ENCODE measurements at regions not wholly inside any gene's neighbourhood (a gene's known extent, or its start where the extent isn't known, plus 50 kb on each side); places are given as distances from the start of the nearest gene placed in this dataset.

DNA sequence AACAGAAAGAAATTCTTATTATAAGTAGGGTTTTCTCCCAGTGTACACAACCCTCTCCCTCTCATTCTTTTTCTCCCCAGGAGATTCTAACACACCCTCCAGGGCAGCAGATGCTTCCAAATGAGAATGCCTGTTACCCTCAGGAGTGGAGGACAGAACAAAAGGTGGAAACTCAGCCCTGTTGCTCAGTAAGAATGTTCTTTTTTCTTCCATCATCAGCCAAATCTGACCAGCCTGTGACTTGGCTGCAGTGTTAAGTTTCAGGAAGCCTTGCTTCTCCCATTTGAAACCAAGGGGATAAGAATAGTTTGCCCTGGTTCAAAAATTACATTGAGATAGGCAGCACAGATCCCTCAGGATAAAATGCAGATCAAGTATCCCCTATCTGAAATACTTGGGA is 77.5 kb upstream of the EEPD1 start:
- no peak for DNase-seq

- DNase-seq: no peak
Measured at GRCh38 chr7:36076074-36076473, 77.0 kb upstream of the EEPD1 start.

DNA sequence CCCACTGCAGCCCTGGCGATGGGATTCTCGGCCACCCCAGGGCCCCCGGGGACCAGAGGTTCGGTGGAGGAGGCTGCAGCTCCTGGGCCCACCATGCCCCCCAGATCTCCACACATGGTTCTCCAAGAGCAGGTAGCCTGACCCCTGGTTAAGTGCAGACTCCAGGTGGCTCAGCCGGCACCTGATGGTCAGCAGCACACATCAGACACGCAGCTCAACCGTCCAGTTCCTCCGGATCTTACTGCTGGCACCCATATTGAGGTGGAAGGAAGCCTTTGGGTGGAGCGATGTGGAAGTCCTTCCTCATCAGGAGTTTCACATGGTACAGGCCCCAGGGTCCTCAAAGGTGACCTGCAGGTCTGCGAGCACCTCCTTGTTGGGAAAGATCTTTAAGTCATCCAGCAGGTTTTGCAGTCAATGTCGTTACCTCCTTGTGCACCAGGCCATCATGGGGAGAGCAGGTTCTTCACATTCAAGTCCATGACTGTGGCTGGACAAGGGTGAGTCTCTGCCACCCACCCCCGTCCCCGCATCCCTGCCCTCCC is 74.2 kb upstream of the EEPD1 start:
- DNase-seq: no peak

DNA sequence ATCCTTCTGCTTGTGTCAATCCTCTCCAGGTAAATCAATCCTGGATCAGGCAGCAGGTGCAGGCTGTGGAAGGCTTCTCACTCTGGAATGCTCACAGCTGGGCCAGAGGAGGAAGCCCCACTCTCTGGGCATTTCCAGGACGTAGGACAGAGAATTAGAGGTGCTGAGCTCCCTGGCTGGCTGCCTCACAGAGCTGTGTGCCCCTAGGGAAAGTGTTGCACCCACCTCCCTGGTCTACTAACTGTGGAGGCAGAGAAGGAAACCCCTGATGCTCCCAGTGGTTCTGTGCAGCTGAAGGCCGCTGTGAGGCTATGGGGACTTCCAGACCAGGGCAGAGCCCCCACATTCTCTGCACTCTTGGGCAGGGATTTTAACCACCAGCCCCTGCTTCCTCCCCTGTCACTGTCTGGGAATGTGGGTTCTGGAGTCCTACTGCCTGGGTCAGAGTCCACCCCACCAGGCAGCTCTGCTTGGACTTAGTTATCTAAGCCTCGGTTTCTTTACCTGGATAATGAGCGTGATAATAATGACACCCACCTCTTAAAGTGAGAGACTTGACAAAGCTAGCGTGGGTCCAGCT is 73.5 kb upstream of the EEPD1 start:
- no peak for DNase-seq

GRCh38 chr7:36080843-36081242 is 72.2 kb upstream of the EEPD1 start:
- DNase-seq: no peak

GRCh38 chr7:36082216-36082615 is 70.8 kb upstream of the EEPD1 start:
- DNase-seq: no peak

DNA sequence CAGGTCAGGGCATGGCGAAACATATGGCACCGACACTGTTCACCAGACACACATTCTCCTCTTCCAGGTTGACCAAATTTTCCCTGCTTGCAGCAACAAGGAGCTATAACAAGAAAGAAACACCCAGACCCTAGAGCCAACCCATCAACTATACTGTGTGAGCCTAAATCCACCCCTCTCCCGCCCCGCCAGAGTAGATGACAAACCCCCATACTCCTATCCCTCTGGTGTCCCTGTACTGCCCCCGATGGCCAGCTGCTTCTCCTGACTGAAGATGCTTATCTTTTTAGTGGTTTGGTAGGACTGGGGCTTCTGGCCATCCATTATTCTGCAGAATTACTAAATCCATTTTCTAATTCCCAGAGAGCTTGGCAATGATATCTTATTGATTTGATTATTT is 70.1 kb upstream of the EEPD1 start:
- DNase-seq: no peak

GRCh38 chr7:36083626-36084380 is 69.3 kb upstream of the EEPD1 start:
- no peak for DNase-seq

- peak; percentile 3 for DNase-seq
Measured at GRCh38 chr7:36084485-36085091, 68.5 kb upstream of the EEPD1 start.

- DNase-seq: no peak
Measured at GRCh38 chr7:36085096-36085495, 68.0 kb upstream of the EEPD1 start.

- DNase-seq: no peak
Measured at GRCh38 chr7:36086571-36086970, 66.5 kb upstream of the EEPD1 start.

- no peak for DNase-seq
Measured at GRCh38 chr7:36088553-36088952, 64.5 kb upstream of the EEPD1 start.

DNA sequence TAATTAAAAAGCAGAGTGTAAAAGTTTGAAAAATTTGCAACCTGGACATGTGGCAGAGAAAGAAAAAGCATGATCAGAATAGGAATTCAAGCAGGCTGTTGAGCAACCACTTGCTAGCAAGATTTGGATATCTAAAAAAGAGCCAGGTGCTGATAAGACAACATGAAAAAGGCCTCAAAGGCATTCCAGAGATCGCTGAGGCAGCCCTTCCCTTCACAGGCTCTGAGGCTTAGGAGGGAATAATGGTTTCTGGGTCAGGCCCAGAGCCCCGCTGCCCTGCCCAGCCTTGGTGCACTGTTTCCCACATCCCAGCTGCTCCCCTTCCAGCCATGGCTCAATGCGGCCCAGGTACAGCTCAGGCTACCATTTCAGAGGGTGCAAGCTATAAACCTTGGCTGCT is 64.1 kb upstream of the EEPD1 start:
- no peak for DNase-seq

GRCh38 chr7:36090976-36091873 is 61.8 kb upstream of the EEPD1 start:
- DNase-seq: no peak

DNA sequence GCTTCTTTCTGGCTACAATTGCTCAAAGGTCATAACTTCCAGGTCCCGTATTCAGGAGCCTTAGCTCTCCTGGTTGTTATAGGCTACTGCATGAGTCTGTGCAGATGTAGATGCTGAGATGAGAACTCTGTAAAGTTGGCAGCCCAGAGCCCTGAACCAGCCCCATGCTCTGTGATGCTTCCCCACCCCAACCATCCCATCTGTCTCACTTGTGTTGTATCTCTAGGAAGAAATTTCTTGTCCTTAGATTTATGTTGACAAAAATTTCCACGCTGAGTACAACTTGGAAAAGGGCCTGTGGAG is 61.2 kb upstream of the EEPD1 start:
- DNase-seq: no peak

GRCh38 chr7:36092221-36092771 is 60.8 kb upstream of the EEPD1 start:
- DNase-seq: no peak

DNA sequence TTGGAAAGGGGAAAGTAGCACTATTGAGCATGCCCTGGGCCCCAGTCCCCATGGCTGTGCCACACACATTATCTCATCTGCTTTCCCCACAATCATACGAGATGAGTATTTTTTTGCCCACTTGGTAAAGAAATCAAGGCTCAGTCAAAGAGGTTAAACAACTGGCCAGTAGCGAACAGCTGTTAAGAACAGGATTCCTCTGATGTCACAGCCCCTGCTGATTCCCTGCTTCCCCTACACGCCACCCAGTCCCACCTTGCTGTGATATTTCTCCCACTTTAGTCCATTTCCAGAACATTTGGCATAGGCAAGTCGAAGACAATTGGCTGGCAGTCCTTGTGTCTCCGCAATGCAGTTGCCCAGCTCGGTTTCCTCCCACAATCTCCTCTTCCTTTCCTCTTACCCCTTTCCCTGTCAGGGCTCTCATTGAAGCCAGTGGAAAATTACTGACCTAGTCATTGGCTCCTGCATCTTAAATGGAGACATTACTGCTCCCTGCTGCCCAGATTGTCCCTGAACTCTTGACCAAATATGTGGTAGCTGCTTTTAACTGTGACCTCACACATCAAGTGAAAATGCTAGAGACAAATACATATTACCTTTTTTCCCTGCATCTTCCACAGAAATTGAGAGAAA is 56.5 kb upstream of the EEPD1 start:
- DNase-seq: no peak

- no peak for DNase-seq
Measured at GRCh38 chr7:36098096-36098495, 55.0 kb upstream of the EEPD1 start.

GRCh38 chr7:36100226-36100625 is 52.8 kb upstream of the EEPD1 start:
- no peak for DNase-seq

- no peak for DNase-seq
Measured at GRCh38 chr7:36100634-36101033, 52.4 kb upstream of the EEPD1 start.

Data from SHP77 treated with DMSO at 0.1 percent for 48 hours (cell line).